22Rv1 (cell line): ENCODE measurements at regions not wholly inside any gene's neighbourhood (a gene's known extent, or its start where the extent isn't known, plus 50 kb on each side); places are given as distances from the start of the nearest gene placed in this dataset.

ENCODE experiments used
- CTCF ChIP-seq: fragments of 450-650 bp; IDR thresholded peaks from 2 replicates; pipeline ENCODE4 v1.5.1; 2017; ENCODE audit warnings: mild to moderate bottlenecking
- ZFX ChIP-seq: fragments of 450-650 bp; IDR thresholded peaks from 2 replicates; pipeline ENCODE4 v1.6.1; 2017; ENCODE audit warnings: antibody characterized with exemption, borderline replicate concordance

DNA sequence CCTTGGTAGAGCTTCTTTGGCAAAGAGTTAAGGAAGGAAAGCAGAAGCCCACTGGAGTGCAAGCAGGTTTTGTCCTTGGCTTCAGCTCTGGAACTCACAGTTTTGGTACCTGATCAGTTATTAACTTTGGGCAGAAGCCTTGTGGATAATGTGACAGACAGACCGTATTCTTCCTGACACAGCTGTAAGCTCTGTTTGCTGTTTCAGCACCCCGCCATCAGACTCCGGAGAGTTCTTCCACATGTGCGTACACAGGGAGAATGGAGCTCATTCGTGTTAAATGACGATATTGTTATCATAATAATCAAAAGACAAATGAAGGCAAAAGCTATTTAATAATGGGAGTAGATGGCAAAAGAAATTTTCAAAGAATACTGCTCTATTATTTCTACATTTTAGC lies 155.1 kb upstream of the ARGLU1 start:
- no peak for TF ChIP-seq CTCF
- TF ChIP-seq ZFX: no peak
